COR-L47 (cell line): ENCODE measurements at regions not wholly inside any gene's neighbourhood (a gene's known extent, or its start where the extent isn't known, plus 50 kb on each side); places are given as distances from the start of the nearest gene placed in this dataset.

Experiments
- DNase-seq: peaks from one replicate; lab custom pipeline; 2025; lab: John Stamatoyannopoulos, UW

DNA sequence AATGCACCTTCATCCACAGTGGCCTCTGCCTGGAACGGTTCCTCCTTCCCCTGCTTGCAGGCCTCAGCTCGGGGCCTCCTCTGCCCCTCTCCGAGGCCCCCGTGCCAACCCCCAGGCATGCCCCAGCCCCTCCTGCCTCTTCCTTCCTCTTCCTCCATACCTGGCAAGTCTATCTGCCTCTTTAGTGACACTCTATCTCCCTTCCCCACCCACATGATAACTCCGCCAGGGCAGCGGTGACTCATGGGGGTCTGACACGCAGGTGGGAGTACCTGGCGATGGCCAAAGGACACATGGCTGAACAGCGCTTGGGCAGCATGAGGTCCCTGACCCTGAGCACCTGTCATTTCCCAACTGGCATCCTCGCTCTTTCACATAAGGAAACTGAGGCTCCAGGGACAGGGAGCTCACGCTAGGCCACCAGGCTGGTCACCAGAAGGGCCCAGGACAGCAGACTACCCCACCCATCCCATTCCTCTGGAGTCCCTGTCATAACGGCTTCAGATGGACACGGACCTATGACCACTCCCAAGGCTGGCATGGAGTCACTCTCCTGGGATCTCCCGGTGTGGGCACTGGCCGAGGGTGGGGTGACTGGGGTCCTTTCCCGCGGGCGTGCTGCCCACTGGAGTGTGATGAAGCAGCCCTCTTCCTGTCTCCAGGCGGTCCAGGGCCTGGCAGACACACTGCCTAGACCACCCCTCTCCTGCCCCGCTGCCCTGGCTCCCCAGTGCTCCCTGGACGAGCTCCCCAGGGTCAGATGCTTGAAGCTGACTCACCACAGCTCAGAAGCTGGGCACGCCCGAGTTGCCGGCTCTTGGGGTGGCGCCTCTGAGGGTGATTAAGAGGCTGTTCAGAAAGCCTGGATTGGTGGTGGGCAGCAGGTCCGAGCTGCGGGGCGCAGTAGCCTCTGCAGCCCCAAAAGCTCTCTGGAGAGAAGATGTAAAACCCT lies 100.6 kb downstream of the ENGASE start:
- DNase-seq: no peak

DNA sequence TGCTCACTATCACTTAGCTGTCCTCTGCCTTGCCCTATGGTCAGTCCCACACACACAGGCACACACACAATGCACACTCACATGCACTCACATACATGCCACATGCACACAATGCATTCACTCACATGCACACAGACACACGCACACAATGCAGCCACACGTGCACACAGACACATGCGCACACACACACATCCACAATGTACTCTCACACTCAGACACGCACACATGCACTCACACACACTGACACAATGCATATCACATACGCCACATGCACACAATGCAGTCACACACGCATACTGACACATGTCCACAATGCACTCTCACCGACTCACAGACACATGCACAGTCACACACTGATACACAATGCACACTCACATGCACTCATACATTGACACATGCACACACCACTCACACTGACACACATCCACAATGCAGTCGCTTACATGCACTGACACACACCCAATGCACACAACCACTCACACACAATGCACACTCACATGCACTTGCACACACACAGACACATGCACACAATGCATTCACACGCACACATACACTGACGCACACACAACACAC lies 99.7 kb downstream of the ENGASE start:
- no peak for DNase-seq

DNA sequence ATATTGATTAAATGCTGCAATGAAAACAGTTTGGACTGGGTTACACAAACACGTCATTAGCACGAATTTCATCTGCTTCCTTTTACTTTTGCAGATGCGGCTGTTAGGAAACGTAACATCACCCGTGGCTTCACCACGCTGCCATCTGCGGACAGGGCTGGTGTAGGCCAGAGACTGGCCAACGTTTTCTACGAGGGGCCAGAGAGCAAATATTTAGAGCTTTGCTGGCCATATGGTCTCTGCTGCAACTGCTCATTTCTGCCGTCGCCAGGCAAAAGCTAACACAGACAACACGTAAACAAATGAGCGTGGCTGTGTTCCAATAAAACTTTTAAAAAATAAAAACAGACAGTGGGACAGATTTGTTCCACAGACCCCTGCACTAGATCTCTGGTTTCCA lies 96.6 kb downstream of the ENGASE start:
- no peak for DNase-seq

DNA sequence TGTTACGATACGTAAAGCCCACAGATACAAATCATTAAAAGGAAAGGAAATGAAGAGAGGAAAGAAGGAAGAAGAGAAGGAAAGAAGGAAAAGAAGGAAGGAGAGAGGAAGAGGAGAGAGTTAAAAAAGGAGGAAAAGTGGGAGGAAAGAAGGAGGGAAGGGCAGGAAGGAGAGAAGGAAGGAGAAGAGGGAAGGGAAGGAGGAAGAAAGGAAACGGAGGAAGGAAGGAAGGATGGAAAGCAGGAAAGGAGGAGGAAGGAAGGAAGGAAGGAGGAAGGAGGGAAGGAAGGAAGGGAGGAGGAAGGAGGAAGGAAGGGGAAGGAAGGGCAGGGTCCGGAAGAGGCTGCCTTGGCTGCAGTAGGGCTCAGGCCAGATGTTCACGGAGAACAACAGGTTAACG lies 95.2 kb downstream of the ENGASE start:
- no peak for DNase-seq

DNA sequence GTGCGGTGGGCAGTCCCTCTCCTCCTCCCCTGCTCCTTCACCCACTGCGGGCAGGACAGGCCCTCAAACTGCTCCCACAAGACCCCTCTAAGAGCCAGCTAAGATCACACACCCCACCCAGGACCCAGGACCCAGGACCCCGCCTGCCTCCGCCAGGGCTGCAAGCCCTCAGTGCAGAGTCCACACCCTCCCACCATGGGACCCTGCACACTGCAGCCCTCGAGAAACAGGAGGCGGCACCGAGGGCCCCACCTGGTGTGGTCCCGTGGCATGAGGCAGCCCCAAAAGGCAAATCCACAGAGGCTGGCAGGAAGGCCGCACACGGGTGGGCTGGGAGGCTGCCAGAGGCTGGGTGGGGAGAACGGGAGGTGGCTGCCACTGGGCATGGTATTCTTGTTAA lies 94.7 kb downstream of the ENGASE start:
- no peak for DNase-seq

DNA sequence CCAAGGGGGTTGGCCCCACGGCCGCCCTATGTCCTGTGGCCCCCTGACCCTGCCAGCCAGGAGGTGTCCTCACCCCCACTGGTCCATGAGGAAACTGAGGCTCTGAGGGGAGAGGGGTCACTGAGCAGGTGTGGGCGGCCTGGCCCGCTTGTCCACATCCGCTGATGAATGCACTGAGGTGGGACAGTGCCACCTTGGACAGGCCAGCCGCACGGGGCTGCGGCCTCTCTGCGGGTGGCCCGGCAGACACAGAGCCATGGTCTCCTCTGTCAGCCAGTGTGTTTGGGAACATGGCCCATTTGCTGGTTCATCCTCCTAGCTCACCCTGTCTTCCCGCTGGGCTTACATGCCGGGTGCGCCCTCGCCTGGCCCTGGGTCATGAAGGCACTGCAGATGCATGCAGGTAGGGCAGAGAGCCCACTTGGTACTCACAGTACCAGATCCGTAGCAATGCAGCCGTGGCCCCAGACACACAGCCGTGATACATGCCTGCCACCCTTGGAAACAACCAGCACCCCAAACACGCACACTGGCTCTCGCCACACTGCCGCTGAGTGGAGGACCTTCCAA lies 93.9 kb downstream of the ENGASE start:
- DNase-seq: no peak

DNA sequence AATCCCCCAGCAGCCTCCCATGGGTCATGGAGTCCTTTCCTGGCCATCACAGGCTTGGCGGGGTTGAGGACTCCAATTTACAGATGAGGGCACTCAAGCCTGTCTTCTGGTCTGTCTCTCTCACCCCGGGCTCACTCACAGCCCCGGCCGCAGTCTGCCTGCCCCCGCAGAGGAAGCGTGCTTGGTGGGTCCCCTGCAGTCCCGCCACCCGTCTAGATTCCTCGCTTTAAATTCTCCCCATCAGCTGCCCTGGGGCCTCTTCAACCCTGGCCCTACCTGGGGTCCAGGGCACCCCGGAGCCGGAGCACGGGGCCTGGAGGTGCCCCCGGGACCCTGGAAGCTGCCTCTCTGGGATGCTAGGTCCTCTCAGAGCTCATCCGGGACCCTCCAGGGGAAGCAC lies 92.9 kb downstream of the ENGASE start:
- DNase-seq: no peak

DNA sequence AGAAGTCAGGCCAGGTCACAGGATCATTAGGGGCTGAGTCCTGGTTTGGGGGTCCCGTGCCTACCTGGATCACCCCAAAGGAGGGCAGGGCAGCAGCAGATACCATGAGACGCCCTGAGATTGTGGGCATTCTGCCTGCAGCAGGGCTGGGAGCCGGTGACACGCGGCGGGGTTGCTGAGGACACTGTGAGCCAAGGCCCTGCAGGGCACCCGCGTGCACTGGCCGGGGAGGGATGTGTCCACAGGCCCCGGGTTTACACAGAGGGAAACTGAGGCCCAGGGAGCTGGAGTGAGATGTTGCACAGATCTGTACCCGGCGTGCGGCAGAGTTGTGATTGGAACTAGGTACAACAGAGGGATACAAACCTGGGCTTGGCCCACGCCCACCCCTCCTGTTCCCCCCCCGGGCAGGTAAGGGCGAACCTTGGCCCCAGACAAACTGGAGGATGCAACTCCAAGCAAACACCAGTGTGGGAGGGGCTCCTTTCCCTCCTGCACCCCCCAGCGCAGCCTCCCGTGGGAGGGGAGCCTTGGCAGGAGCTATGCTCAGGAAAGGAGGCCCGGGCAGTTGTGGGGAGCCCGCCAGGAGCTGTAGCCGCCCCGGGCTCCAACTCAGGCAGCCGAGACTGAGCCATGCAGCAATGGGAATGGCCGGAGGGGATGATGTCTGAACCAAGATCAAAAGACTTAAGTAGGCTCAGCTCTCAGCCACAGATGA lies 91.3 kb downstream of the ENGASE start:
- DNase-seq: no peak

DNA sequence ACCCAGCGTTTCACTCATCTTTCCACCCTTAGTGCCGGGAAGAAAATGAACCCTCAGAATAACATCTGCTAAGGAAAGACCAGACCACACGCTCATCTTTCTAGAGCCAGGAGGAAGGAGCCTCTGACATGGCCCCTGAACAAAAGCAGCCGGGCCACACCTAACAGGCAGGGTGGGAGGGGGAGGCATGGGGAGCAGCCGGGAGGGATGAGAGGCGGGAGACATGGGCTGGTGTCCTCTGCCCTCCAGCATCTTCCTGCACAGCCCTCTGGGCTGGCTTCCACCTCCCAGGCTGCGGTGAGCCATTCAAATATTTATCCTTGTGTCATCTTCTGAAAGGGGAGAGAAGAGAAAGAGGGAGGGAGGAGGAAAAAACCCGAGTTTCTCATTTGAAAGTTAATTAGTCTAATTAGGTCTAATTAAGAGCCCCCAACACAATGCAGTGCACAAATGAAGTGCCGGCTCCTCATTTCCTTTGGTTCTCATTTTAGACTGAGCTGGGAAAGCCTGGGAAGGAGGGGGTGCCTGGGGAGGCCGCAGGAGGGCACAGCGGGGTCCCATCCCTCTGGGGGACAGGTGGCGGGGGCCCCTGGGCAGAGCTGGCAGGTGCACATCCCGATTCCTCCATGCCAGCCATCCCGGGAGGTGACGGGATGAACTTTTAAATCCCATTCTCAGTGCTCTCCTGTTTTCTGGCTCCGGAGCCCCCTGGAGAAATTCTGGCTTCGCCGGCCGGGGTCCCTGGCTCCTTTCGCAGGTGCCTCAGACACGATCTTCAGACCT lies 90.5 kb downstream of the ENGASE start:
- peak; percentile 95 for DNase-seq

DNA sequence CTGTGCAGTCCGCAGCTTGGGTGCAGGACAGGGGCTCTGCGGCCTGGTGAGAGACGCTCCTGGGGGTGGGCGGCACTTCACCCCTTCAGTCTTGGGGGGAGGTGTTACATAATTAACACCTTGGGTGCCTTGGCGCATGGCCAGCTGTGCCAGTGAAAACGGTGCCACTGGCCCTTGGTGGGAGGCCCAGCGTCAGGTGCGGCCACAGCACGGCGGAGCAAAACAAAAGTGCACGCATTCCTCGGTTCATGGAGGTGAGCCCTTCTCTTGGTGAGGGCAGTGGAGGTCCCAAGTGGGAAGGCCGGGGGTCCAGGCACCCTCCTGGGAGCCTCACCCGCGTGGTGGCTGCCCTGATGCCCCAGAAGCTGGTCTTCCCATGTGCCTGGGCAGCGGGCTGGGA lies 89.8 kb downstream of the ENGASE start:
- DNase-seq: peak; percentile 74

DNA sequence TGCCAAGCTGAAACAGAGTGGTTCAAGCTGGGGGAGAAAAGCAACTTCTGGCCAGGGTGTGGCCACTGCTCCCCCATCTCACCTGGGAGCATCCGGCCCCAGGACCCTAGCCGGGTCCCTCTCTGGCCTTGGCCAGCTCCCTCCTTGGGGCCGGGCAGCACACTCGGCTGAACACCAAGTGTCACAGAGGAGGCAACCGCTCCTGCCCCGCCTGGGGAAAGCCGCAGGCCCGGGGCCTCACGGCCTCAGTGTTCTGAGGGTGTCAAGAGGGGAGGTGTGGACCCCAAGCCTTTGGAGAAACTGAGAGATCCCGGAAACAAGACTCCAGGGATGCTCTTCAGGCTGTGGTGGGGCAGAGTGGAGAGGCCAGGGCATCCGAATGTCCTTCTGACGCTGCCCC lies 88.4 kb downstream of the ENGASE start:
- DNase-seq: no peak

DNA sequence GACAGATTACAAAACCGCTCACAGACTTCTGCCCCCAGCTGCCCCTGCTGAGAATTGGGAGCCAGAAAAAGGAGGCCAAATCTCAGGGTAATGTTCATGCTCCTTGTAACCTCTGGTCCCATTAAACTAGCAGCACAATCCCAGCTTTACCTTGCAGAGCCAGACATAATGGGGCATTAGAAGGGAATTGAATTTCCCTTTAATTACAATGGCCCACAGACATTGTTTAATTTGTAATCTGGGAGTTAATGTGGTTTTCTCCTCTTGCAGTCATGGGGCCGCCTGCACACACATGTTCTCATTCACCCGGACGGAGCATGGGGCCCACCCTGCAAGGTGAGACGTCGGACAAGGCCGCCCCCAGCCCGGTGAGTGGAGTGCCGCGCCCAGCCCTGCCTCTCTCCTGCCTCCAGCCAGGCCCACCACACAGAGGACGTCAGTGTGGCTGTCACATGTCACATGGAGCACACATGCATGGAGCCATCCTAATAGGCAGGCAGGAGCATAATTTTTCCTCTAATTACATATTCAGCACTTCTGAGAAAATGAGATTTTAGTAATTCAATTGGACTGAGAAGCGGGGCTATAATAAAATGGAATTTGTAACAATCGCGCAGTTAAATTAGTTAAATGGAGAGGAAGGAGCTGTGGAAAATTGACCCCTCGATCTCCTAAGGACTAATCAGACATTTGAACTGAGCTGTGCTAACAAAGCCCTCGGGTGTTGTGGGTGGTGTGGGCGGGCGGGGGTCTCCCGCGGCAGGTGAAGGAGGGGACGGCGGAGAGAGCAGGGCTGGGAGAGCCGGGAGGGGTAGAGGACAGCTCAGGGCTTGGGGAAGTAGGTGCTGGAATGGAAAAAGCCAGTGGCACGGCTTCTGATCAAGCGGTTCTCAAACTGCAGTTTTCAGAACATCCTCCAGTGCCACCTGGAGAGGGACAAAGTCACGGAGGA lies 87.7 kb downstream of the ENGASE start:
- DNase-seq: peak; percentile 49

DNA sequence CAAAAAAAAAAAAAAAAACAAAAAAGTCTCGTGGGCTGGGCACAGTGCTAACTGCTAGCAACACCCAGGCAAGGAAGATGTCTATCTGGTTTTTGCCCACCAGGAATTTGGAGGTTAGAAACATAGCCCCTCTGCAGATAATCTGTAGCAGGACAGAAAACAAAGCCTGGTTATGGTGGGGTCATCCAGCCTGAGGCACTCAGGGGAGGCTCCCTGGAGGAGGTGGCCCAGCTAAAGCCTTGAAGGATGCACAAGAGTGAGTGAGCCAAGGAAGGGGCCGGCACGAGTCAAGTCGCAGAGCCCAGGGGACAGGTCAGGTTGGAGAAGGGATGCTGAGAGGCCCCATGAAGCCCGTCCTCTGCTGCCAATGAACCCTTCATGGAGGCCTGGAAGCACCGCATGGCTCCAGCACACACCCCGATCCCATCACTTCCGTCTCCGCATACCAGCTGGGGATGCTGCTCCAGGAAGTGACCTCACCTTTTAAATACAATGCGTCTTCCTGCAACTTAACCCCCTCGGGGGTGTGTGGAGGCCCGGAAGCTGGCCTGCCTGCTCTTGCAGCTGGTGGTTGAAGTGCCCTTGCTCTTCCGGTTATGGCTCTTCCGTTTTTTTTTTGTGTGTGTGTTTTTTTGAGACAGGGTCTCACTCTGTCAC lies 86.5 kb downstream of the ENGASE start:
- no peak for DNase-seq

DNA sequence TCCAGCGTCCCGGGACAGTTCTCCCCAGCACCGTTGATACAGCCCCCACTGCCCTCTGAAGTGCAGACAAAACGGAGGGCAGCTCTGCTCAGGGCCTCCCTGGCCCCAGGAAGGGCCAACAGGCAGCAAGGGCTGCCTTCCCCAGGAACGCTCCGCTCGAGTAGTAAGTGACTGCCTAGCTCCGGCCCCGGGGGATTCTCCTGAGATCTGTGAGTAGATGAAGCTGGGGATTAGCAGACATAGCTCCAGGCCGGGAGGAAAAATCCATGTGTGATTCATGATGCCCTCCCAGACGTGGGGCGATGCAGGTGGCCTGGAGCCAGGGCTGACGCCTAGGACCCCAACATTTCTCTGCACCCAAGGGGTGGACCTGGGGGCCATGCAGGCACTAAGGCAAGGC lies 85.3 kb downstream of the ENGASE start:
- DNase-seq: no peak

DNA sequence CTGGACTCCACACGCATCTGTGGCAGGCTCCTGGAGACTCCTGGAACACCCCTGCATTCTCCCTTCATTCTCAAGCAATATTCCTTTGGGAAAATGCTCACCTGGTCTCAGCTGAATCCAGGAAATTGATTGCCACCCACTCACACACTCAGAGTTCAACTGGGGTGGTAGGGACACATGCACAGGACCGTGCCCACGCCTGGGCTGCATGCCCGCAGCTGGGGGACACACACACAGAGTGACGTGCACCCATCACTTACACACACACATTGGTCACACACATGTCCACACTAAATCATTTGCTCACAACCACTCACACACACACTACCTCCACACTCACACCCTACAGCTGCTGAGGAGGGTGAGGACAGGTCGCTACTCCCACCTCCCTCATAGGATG lies 84.8 kb downstream of the ENGASE start:
- DNase-seq: no peak

DNA sequence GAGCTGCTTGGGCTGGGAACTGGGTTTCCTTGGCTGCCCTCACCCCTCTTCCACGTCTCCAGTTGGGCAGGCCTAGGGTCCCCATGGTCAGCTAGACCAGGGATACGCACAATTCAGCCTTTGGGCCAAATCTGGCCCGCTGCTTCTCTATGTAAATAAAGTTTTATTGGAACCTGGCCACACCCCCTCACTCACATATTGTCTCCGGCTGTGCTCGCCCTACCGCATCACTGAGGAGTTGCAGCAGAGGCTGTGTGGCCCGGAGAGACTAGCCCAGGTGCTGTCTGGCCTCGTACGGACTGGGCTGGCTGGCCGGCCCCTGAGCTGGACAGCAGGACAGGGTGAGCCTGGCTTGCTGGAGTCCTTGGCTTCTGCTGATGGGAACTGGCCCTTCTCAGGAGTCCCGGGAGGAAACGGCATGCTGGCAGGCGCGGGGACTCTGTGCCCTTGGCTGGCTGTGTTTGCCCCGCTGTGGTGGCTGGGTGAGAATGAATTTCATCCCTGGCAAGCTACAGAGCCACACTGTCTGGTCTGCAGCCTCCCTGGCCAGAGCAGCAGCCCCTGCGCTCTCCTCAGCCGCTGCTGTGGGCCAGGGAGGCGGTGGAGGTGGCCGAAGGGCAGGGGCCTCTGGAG lies 82.0 kb downstream of the ENGASE start:
- no peak for DNase-seq

DNA sequence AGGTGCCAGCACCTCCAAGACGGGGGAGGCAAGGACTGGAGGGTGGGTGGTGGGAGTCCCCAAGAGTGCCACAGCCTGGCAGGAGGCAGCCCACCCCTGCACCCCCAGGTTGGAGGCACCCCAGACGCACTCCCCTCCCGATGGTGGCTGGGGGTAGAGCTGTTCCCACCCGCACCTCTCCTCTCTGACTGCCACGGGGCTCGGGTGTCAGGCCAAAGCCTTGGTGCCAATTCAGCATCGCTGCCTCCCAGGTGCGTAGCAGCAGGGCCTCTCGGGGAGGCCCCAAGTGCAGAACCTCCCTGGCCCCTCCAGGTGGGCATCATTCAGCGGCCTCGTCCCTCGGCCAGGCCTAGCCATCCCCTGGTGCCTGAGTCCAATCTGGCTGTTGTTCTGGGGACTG lies 81.1 kb downstream of the ENGASE start:
- DNase-seq: no peak

DNA sequence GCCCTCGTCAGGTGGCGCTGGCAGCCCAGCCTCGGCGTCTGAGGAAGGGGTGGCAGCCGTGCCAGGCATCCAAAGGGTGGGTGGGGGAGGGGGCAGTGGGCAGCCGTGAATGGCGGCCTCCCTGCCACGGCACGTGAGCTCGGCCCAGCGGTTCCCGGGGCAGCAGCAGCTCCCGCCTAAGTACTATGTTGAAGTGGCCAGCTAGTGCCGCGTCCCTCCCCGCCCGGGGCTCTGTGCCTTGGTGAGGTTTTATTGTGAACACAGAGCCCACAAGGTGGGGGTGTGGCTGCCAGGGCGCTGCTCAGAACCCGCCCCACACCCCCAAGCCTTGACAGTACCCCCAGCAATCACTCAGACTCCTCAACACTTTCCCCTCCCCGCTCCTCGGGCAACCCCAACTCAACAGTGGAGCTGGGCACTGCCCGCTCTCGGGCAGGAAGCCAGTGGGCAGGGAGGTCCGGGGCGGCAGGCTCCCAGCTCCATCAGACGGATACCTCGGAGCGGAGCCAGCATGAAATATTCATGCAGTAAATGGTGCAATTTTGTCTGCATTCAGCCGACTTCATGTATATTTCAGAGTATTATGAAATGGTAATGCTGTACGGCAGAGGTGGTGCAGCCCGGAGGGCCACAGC lies 80.4 kb downstream of the ENGASE start:
- DNase-seq: no peak

DNA sequence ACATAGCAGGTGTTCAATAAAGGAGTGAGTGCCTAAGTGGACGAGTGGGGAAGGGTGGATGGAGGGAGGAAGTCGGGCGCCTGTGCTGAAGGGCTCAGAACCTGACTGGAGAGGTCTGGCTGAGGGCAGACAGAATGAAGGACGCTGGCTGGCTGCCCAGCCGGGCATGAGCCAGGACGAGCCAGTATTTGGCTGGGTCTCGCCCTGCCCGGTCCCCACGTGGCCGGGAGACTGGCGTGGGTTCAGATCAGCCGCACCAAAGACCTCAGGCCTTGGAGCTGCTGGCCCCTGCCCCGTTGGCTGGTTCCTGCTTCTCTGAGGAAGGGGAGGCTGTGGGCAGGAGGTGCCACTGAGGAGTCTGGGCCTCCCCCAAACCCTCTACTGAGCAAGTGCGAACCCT lies 79.8 kb downstream of the ENGASE start:
- DNase-seq: no peak
